NT2/D1 (cell line): ENCODE measurements at regions not wholly inside any gene's neighbourhood (a gene's known extent, or its start where the extent isn't known, plus 50 kb on each side); places are given as distances from the start of the nearest gene placed in this dataset.

Source experiments
- SUZ12 ChIP-seq: IDR thresholded peaks from 2 replicates; pipeline ENCODE4 v1.6.1; 2011; ENCODE audit not compliant: insufficient read length, insufficient read depth; ENCODE audit errors: extremely low read depth
- YY1 ChIP-seq: IDR thresholded peaks from 2 replicates; pipeline ENCODE4 v1.6.1; 2011; ENCODE audit not compliant: insufficient read length, insufficient read depth

DNA sequence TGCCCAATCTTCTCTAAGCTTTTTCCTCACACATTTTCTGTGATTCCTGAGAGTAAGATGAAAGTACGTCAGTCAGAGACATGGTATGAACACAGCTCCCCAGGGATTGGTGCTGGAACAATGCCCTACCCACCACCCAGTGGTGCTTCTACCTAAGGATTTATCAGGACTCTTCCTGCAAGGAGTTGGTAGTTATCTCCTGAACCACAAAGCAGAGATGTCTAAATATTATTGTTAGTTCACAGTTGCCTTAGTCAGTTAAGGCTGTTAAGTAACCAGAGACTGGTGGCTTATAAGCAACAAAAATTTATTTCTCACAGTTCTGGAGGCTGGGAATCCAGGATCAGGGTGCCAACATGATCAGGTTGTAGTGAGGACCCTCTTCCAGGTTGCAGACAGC lies 60.3 kb upstream of the CCDC85A start:
- TF ChIP-seq SUZ12 (no peak), YY1 (no peak)
